Mesothelial cell of epicardium (in vitro differentiated cells): ENCODE measurements at regions not wholly inside any gene's neighbourhood (a gene's known extent, or its start where the extent isn't known, plus 50 kb on each side); places are given as distances from the start of the nearest gene placed in this dataset.

Source experiments
- DNase-seq, 2 experiments: peaks; one replicate each; pipeline ENCODE4 v3.0.0; 2021; ENCODE audit warnings: low spot score in 2 of 2; ENCODE audit not compliant: unreplicated experiment in 2 of 2
- H3K27ac Mint-ChIP-seq: 2 replicates; pipeline ENCODE4 v1.8.0; 2021; ENCODE audit warnings: mixed read lengths
- H3K27me3 Mint-ChIP-seq: 2 replicates; pipeline ENCODE4 v1.8.0; 2021; ENCODE audit warnings: low read depth, mixed read lengths
- H3K36me3 Mint-ChIP-seq: 2 replicates; pipeline ENCODE4 v1.8.0; 2021; ENCODE audit warnings: mixed read lengths
- H3K4me1 Mint-ChIP-seq: 2 replicates; pipeline ENCODE4 v1.8.0; 2021; ENCODE audit warnings: mixed read lengths
- H3K4me3 Mint-ChIP-seq: 2 replicates; pipeline ENCODE4 v1.8.0; 2021; ENCODE audit warnings: mild to moderate bottlenecking, moderate library complexity, mixed read lengths
- H3K9me3 Mint-ChIP-seq: 2 replicates; pipeline ENCODE4 v1.8.0; 2021; ENCODE audit warnings: mixed read lengths
- CTCF ChIP-seq: fragments of 200-600 bp; sonication (generic); IDR thresholded peaks from one replicate; pipeline ENCODE4 v1.5.0; 2021; ENCODE audit warnings: antibody characterized with exemption; ENCODE audit not compliant: unreplicated experiment

GRCh38 chr17:51541215-51541614 is 280.9 kb downstream of the UTP18 start:
- DNase-seq, result no peak
- no peaks in the 10 kb centered on the region for H3K36me3 Mint-ChIP-seq
- H3K4me3 Mint-ChIP-seq, result no peak overlapping the region
- no peak overlapping the region for H3K27ac Mint-ChIP-seq
- H3K9me3 Mint-ChIP-seq, result no peaks in the 10 kb centered on the region
- no peak for TF ChIP-seq CTCF
- no peaks in the 10 kb centered on the region for H3K4me1 Mint-ChIP-seq
- H3K27me3 Mint-ChIP-seq, result peaks cover 15% of the 10 kb centered on the region

- no peak overlapping the region for H3K27ac Mint-ChIP-seq
- H3K4me3 Mint-ChIP-seq, result no peak overlapping the region
- peaks cover 9% of the 10 kb centered on the region for H3K27me3 Mint-ChIP-seq
- no peaks in the 10 kb centered on the region for H3K4me1 Mint-ChIP-seq
- no peak for TF ChIP-seq CTCF
- H3K9me3 Mint-ChIP-seq, result peaks cover 4% of the 10 kb centered on the region
- no peaks in the 10 kb centered on the region for H3K36me3 Mint-ChIP-seq
- DNase-seq, result no peak
Measured at GRCh38 chr17:51546114-51546513, 285.8 kb downstream of the UTP18 start.

DNA sequence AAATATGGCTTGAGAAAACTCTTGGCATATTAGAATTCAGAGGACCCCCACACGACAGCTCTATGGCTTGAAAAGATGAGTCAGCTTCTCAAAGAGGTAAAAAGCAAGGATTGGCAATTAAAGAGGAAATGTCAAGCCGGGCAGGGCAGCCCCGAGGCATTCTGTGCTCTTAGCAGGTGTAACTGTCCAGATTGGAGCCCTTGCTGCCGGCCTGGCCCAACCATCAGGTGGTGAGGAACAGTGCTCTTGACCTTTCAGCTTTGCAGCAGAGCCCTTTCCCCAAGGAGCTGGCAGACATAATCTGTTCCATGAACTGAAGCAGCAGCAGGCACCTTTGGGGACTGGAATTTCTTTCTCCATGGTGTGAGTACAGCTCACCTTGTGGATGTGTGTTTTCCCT is 287.8 kb downstream of the UTP18 start:
- Mint-ChIP-seq H3K4me1 (no peaks in the 10 kb centered on the region), H3K4me3 (no peak overlapping the region), H3K27me3 (peaks cover 14% of the 10 kb centered on the region), H3K36me3 (no peaks in the 10 kb centered on the region), H3K9me3 (peaks cover 4% of the 10 kb centered on the region), H3K27ac (no peak overlapping the region)
- TF ChIP-seq CTCF, result no peak
- DNase-seq, result no peak

DNA sequence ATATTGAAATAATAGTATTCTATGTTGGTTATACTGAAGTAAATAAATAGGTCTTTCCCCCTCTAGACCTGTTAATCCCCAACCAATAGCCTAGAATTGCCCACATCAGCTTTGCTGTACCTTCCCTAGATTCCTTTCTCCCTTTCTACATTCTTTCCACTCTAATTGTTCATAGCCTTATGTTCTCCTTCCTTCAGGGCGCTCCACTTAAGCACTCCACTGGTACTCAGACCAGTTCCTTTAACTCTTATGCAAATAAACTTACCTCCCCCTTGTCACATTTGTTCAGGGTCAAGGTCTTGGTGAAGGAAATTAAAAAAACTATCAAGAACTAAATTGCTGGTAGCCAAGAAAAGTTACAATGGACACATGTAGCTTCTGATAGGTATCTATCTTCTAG is 294.8 kb downstream of the UTP18 start:
- no peak for DNase-seq
- Mint-ChIP-seq H3K36me3 (no peaks in the 10 kb centered on the region), H3K4me1 (no peaks in the 10 kb centered on the region), H3K27ac (no peak overlapping the region), H3K4me3 (no peak overlapping the region), H3K27me3 (peaks cover 24% of the 10 kb centered on the region), H3K9me3 (no peaks in the 10 kb centered on the region)
- TF ChIP-seq CTCF, result no peak

DNA sequence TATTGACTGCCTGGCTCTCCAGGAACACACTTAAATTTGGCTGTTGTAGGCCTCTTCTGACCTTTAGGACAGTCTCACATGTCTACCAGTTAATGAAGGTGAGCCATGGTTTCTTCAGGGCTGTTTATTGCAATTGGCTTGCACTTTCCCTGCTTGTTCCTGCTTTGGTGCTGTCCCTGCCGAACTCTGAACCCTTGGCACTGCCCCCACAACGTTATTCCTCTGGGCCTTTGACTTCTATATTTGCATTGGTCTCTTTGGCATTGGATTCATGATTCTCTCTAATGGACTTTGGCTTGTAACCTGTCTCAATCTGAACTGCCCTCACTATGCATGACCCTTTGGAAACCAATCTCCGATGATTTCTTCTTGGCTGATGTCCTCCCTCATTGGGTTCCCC is 299.4 kb downstream of the UTP18 start:
- DNase-seq, result no peak
- Mint-ChIP-seq H3K9me3 (no peaks in the 10 kb centered on the region), H3K27me3 (peaks cover 30% of the 10 kb centered on the region), H3K36me3 (no peaks in the 10 kb centered on the region), H3K4me3 (no peak overlapping the region), H3K4me1 (no peaks in the 10 kb centered on the region), H3K27ac (no peak overlapping the region)
- TF ChIP-seq CTCF, result no peak

DNA sequence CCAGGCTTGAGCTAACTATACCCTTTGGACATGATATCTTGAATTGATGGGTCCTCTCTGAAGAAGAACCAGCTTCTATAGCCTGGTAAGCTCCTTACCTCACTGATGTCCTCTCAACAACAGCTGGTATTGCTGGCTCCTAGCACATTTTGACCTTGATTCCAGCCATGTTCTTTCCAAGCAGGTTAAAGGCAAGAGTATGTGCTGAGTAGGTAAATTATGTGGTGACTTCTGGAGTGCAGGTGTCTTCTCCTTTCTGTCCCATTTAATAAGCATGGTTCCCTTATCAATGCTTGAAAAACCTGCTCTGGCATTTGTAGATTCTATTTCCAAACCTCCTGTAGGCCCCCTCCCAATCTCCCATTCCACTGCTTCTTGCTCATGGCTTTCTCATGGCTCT is 300.1 kb downstream of the UTP18 start:
- TF ChIP-seq CTCF, result no peak
- Mint-ChIP-seq H3K36me3 (no peaks in the 10 kb centered on the region), H3K9me3 (no peaks in the 10 kb centered on the region)

More for the DNA sequence above, 300.1 kb downstream of the UTP18 start:
- no peak overlapping the region for H3K4me3 Mint-ChIP-seq
- H3K27ac Mint-ChIP-seq, result no peak overlapping the region
- no peaks in the 10 kb centered on the region for H3K4me1 Mint-ChIP-seq
- no peak for DNase-seq
- peaks cover 27% of the 10 kb centered on the region for H3K27me3 Mint-ChIP-seq
